ENCODE measurements at regions not wholly inside any gene's neighbourhood (a gene's known extent, or its start where the extent isn't known, plus 50 kb on each side); places are given as distances from the start of the nearest gene placed in this dataset.

DNA sequence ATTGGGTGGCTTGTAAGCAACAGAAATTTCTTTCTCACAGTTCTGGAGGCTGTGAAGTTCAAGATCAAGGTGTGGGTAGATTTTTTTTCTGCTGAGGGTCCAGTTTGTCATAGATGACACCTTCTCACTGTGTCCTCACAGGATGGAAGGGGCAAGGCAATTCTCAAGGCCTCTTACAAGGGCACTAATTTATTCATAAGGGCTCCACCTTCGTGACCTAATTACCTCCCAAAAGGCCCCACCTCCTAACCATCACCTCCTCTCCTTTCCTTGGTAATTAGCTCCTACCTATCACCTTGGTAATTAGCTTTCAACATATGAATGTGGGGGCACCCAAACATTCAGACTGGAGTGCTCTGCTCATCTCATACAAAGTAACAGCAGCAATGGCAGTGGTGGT lies 92.3 kb upstream of the CD44 start:
- no peak for TF ChIP-seq EP300 (IDR thresholded peaks at IDR 0.05; ENCODE audit: borderline replicate concordance)
- no peak for TF ChIP-seq CEBPB (IDR thresholded peaks at IDR 0.05)
- no peak for TF ChIP-seq MAX (IDR thresholded peaks at IDR 0.05)
- no peak for TF ChIP-seq TCF12 (IDR thresholded peaks at IDR 0.05; ENCODE audit: low read depth)
- TF ChIP-seq CREB1 (IDR thresholded peaks at IDR 0.05; ENCODE audit: low read depth): no peak
- TF ChIP-seq, protein P1, sequence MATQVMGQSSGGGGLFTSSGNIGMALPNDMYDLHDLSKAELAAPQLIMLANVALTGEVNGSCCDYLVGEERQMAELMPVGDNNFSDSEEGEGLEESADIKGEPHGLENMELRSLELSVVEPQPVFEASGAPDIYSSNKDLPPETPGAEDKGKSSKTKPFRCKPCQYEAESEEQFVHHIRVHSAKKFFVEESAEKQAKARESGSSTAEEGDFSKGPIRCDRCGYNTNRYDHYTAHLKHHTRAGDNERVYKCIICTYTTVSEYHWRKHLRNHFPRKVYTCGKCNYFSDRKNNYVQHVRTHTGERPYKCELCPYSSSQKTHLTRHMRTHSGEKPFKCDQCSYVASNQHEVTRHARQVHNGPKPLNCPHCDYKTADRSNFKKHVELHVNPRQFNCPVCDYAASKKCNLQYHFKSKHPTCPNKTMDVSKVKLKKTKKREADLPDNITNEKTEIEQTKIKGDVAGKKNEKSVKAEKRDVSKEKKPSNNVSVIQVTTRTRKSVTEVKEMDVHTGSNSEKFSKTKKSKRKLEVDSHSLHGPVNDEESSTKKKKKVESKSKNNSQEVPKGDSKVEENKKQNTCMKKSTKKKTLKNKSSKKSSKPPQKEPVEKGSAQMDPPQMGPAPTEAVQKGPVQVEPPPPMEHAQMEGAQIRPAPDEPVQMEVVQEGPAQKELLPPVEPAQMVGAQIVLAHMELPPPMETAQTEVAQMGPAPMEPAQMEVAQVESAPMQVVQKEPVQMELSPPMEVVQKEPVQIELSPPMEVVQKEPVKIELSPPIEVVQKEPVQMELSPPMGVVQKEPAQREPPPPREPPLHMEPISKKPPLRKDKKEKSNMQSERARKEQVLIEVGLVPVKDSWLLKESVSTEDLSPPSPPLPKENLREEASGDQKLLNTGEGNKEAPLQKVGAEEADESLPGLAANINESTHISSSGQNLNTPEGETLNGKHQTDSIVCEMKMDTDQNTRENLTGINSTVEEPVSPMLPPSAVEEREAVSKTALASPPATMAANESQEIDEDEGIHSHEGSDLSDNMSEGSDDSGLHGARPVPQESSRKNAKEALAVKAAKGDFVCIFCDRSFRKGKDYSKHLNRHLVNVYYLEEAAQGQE (IDR thresholded peaks at IDR 0.05; ENCODE audit: low read depth): no peak
- no peak for TF ChIP-seq USF1 (IDR thresholded peaks at IDR 0.05)
- no peak for TF ChIP-seq EGR1 (IDR thresholded peaks at IDR 0.05)
- TF ChIP-seq TEAD4 (IDR thresholded peaks at IDR 0.05): no peak
- TF ChIP-seq NFIC (IDR thresholded peaks at IDR 0.05): no peak
- no peak for TF ChIP-seq FOXM1 (IDR thresholded peaks at IDR 0.05; ENCODE audit: borderline replicate concordance, low read depth)
- no peak for TF ChIP-seq YY1 (IDR thresholded peaks at IDR 0.05; ENCODE audit: low read depth)
- no peak for TF ChIP-seq TAF1 (IDR thresholded peaks at IDR 0.05; ENCODE audit: low read depth)
- TF ChIP-seq RAD21 (IDR thresholded peaks at IDR 0.05; ENCODE audit: low read depth): no peak
- TF ChIP-seq ZBTB7A (IDR thresholded peaks at IDR 0.05; ENCODE audit: low read depth): no peak

GRCh38 chr11:35047179-35047578 lies 91.8 kb upstream of the CD44 start:
- TF ChIP-seq FOXM1 (IDR thresholded peaks at IDR 0.05; ENCODE audit: borderline replicate concordance, low read depth) (no peak), RAD21 (IDR thresholded peaks at IDR 0.05; ENCODE audit: low read depth) (no peak), USF1 (IDR thresholded peaks at IDR 0.05) (no peak), CEBPB (IDR thresholded peaks at IDR 0.05) (no peak), NFIC (IDR thresholded peaks at IDR 0.05) (no peak), MAX (IDR thresholded peaks at IDR 0.05) (no peak), ZBTB7A (IDR thresholded peaks at IDR 0.05; ENCODE audit: low read depth) (no peak), CREB1 (IDR thresholded peaks at IDR 0.05; ENCODE audit: low read depth) (no peak), EGR1 (IDR thresholded peaks at IDR 0.05) (no peak), TCF12 (IDR thresholded peaks at IDR 0.05; ENCODE audit: low read depth) (no peak), EP300 (IDR thresholded peaks at IDR 0.05; ENCODE audit: borderline replicate concordance) (no peak), YY1 (IDR thresholded peaks at IDR 0.05; ENCODE audit: low read depth) (no peak), TAF1 (IDR thresholded peaks at IDR 0.05; ENCODE audit: low read depth) (no peak), TEAD4 (IDR thresholded peaks at IDR 0.05) (no peak)
- TF ChIP-seq, protein P1 (IDR thresholded peaks at IDR 0.05; ENCODE audit: low read depth): no peak

DNA sequence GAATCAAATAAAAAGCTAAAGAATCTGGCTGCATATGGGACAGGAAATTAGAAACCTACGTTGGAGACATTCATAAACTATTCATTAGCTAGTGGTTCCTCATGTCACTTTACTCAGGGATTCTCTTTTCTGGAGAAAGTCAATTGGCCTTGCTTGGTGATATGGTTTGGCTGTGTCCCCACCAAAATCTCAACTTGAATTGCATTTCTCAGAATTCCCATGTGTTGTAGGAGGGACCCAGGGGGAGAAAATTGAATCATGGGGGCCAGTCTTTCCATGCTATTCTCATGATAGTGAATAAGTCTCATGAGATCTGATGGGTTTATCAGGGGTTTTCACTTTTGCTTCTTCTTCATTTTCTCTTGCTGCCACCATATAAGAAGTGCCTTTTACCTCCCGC lies 91.2 kb upstream of the CD44 start:
- TF ChIP-seq RAD21 (IDR thresholded peaks at IDR 0.05; ENCODE audit: low read depth) (no peak), CREB1 (IDR thresholded peaks at IDR 0.05; ENCODE audit: low read depth) (no peak), ZBTB7A (IDR thresholded peaks at IDR 0.05; ENCODE audit: low read depth) (no peak)

- TF ChIP-seq RAD21 (IDR thresholded peaks at IDR 0.05; ENCODE audit: low read depth) (no peak), CEBPB (IDR thresholded peaks at IDR 0.05) (no peak), TEAD4 (IDR thresholded peaks at IDR 0.05) (no peak), CREB1 (IDR thresholded peaks at IDR 0.05; ENCODE audit: low read depth) (no peak), NFIC (IDR thresholded peaks at IDR 0.05) (no peak), YY1 (IDR thresholded peaks at IDR 0.05; ENCODE audit: low read depth) (no peak), EGR1 (IDR thresholded peaks at IDR 0.05) (no peak)
These were observed 89.0 kb upstream of the CD44 start for GRCh38 chr11:35049859-35050531.

DNA sequence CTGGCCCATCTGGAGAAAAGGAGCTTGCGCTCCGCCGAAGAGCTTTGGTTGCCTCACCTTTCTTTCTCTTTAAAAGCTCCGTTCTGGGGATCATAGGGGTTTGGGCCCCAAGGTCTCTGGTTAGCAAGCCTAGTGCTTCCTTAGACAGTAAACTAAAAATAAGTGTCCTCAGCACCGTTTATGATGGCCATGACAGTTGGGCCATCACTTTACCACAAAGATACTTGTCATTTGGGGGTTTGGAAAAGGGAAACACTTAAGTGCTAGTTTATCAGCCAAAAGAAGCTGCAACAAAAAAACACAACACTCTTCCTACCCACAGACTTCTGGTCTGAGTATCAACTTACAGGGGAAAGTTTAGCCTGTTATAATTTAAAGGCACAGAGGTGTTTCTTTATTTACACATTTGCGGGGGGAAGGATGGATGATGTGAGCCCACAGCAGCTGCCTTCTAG lies 88.4 kb upstream of the CD44 start:
- no peak for TF ChIP-seq EP300 (IDR thresholded peaks at IDR 0.05; ENCODE audit: borderline replicate concordance)

- TF ChIP-seq, protein P1 (IDR thresholded peaks at IDR 0.05; ENCODE audit: low read depth): no peak
- TF ChIP-seq TEAD4 (IDR thresholded peaks at IDR 0.05) (no peak), EGR1 (IDR thresholded peaks at IDR 0.05) (no peak), CEBPB (IDR thresholded peaks at IDR 0.05) (no peak), ZBTB7A (IDR thresholded peaks at IDR 0.05; ENCODE audit: low read depth) (no peak), USF1 (IDR thresholded peaks at IDR 0.05) (no peak), NFIC (IDR thresholded peaks at IDR 0.05) (no peak), CREB1 (IDR thresholded peaks at IDR 0.05; ENCODE audit: low read depth) (no peak), EP300 (IDR thresholded peaks at IDR 0.05; ENCODE audit: borderline replicate concordance) (no peak)
These were observed 82.4 kb upstream of the CD44 start for GRCh38 chr11:35056391-35057093.

Measured in Ishikawa (cell line).